Stomach (tissue), 8 donors: ENCODE measurements at regions not wholly inside any gene's neighbourhood (a gene's known extent, or its start where the extent isn't known, plus 50 kb on each side); places are given as distances from the start of the nearest gene placed in this dataset.

Experiments used
- DNase-seq, 2 donors: peaks; one replicate each; pipeline versions ENCODE4 v3.0.0 to v3.0.0-alpha.2; 2013 to 2019
- H3K27ac ChIP-seq, 5 donors: fragments of 200-600 bp in 4 of 5; sonication (generic) in 4 of 5; one replicate each; pipeline ENCODE4 v1.5.1; 2013 to 2019; ENCODE audit warnings: mild to moderate bottlenecking in 1 of 5, moderate library complexity in 1 of 5
- H3K27me3 ChIP-seq, 3 donors: fragments of 200-600 bp; sonication (generic); one replicate each; pipeline ENCODE4 v1.5.1; 2017 to 2019; ENCODE audit warnings: mixed run types in 1 of 3
- H3K36me3 ChIP-seq, 4 donors: fragments of 200-600 bp; sonication (generic); 1 replicate in 3 of 4; 2 replicates in 1 of 4; pipeline ENCODE4 v1.5.1; 2016 to 2019
- H3K4me1 ChIP-seq, 4 donors: fragments of 200-600 bp; sonication (generic); one replicate each; pipeline ENCODE4 v1.5.1; 2016 to 2019
- H3K4me3 ChIP-seq, 4 donors: fragments of 200-600 bp; sonication (generic) in 3 of 4; one replicate each; pipeline ENCODE4 v1.5.1; 2016 to 2019; ENCODE audit warnings: mild to moderate bottlenecking in 1 of 4
- H3K9me3 ChIP-seq, 4 donors: fragments of 200-600 bp; sonication (generic); one replicate each; pipeline ENCODE4 v1.5.1; 2016 to 2019
- EP300 ChIP-seq: sonication (generic); formaldehyde crosslinking; IDR thresholded peaks from one replicate; pipeline ENCODE4 v1.6.1; 2017; ENCODE audit warnings: antibody characterized with exemption
- POLR2A ChIP-seq, 4 donors: fragments of 450-650 bp; IDR thresholded peaks; one replicate each; pipeline ENCODE4 v1.6.1; 2016; ENCODE audit warnings: antibody characterized with exemption in 4 of 4, control low read depth in 2 of 4, mild to moderate bottlenecking in 1 of 4, moderate library complexity in 1 of 4
- POLR2AphosphoS5 ChIP-seq, 3 donors: sonication (generic); formaldehyde crosslinking; IDR thresholded peaks; one replicate each; pipeline ENCODE4 v1.6.1; 2016; ENCODE audit warnings: antibody characterized with exemption in 3 of 3
- WGBS, 5 donors: extraction: QIAGEN DNeasy Blood & Tissue Kit in 3 of 5; methylation state at CpG; one replicate each; pipeline versions ENCODE4 v1.1.5 to v1.1.7; 2013 to 2018; 5-methylcytosine and 5-hydroxymethylcytosine counted together
- intact Hi-C: fragments of 100-400 bp; cut with DNase I; formaldehyde crosslinking; loops from one replicate; pipeline ENCODE4 v1.15.1; 2023; ENCODE audit warnings: low total_unique reads
- TF ChIP-seq, protein P1 (sequence below), 7 experiments: fragments of 450-650 bp in 4 of 7; fragments of 200-600 bp in 3 of 7; sonication (generic) in 3 of 7; IDR thresholded peaks; one replicate each; pipeline ENCODE4 v1.5.1; 2016 to 2019; ENCODE audit warnings: antibody characterized with exemption in 7 of 7, control low read depth in 2 of 7, mild to moderate bottlenecking in 1 of 7
- donor health status: healthy with polysubstance abuse.
- donor health status: Bipolar disorder and iron deficiency.
- donor health status: healthy.

DNA sequence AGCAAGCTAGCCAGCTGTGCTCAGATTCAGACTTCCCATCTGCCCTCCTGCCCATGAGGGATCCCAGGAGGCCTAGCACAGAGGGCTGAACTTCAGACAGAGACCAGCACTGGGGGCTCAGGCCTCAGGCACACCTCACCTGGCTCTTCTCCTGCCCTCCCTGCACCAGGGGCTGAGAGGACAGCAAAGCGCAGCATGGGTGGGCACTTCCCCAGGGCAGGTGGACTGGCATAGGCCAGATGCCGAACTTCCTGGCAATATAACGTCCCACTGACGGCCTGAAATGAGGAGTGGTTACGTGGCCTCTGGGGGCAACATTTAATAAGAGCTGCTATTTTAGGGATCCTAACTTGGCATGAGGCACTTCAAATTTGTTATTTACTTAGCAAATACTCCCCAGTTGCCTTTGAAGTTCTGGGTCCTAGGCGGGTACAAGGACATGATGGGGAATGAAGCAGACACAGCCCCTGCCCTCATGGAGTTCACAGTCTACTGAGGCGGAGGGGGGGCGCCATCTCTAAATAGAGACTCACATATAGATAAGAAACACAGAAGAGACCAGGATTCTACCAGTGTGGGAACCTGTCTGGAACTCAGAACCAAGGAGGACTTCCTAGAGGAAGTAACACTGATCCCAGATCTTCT, 101.8 kb upstream of the ZMIZ1 start:
- DNase-seq = no peak
- H3K27me3 ChIP-seq = no peaks in the 10 kb centered on the region
- 81 to 90% (median 88%) methylated on average over 7 to 8 of the region's 8 CpGs for WGBS, 5 donors
- intact Hi-C loops = no loop called here
- no peaks in the 10 kb centered on the region for H3K9me3 ChIP-seq
- H3K27ac ChIP-seq = peak overlapping the region in 1 of 5 donors; percentile 37
- TF ChIP-seq POLR2A (IDR thresholded peaks at IDR 0.05) (no peak), EP300 (no peak), POLR2AphosphoS5 (IDR thresholded peaks at IDR 0.05) (no peak)
- TF ChIP-seq, protein P1, sequence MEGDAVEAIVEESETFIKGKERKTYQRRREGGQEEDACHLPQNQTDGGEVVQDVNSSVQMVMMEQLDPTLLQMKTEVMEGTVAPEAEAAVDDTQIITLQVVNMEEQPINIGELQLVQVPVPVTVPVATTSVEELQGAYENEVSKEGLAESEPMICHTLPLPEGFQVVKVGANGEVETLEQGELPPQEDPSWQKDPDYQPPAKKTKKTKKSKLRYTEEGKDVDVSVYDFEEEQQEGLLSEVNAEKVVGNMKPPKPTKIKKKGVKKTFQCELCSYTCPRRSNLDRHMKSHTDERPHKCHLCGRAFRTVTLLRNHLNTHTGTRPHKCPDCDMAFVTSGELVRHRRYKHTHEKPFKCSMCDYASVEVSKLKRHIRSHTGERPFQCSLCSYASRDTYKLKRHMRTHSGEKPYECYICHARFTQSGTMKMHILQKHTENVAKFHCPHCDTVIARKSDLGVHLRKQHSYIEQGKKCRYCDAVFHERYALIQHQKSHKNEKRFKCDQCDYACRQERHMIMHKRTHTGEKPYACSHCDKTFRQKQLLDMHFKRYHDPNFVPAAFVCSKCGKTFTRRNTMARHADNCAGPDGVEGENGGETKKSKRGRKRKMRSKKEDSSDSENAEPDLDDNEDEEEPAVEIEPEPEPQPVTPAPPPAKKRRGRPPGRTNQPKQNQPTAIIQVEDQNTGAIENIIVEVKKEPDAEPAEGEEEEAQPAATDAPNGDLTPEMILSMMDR (IDR thresholded peaks at IDR 0.05) = no peak
- no peak overlapping the region for H3K4me3 ChIP-seq
- no peaks in the 10 kb centered on the region for H3K36me3 ChIP-seq
- H3K4me1 ChIP-seq = peaks cover 18 to 44% (median 32%) of the 10 kb centered on the region in 4 donors

DNA sequence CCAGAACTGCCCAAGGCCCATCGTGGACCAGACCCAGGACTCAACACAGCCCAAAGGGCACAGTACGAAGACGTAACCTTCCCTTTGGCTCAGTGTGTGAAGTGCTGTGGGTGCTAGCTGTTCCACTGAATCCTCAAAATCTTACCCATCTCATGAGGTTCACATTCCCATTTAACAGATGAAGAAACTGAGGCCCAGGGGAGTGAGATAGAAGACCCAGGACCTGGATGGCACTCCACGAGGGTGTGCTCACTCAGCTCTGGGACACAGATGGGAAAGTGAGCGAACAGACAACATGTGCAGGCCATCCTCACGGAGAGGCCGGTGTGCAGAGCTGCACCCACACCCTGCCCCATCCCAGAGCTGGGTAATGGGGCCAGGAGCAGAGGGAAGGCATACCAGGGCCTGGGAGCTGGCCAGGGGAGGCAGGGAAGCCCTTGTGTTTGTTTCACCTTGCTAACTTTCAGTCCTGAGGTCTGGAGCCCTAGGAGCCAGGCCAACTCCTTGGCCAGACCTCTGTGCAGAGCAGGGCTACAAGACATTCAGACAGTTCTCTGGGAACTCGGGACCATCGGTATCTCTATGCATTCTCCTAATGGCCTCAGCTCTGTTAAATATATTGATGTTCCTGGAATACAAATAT, 100.3 kb upstream of the ZMIZ1 start:
- Histone ChIP-seq H3K4me3 (no peak overlapping the region), H3K4me1 (peaks cover 32 to 50% (median 40%) of the 10 kb centered on the region in 4 donors), H3K27me3 (no peaks in the 10 kb centered on the region), H3K36me3 (no peaks in the 10 kb centered on the region), H3K9me3 (no peaks in the 10 kb centered on the region), H3K27ac (no peak overlapping the region)
- 91 to 92% (median 91%) methylated on average over 8 to 9 of the region's 9 CpGs for WGBS, 5 donors
- DNase-seq = no peak
- TF ChIP-seq POLR2AphosphoS5 (IDR thresholded peaks at IDR 0.05) (no peak), POLR2A (IDR thresholded peaks at IDR 0.05) (no peak), EP300 (no peak)
- TF ChIP-seq, protein P1 (IDR thresholded peaks at IDR 0.05) = no peak
- intact Hi-C loops = no loop called here

DNA sequence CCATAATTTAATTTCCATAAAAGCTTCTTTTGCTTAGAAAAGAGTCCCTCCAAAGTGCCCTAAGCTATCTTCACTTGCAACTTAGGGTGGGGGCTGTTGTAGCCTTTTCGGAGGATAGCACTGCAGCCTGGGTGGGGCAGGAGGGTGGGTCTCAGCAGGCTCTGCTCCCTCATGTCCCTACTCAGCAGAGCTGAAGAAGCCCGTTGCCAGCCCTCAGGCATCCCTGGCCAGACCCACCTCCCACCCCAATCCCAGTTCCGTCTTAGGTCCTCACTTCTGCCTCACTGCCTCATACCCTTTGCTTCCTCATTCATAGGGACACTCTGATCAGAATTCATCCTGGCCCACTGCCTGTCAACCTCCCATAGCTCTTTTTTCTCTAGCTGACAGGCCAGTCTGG, 99.8 kb upstream of the ZMIZ1 start:
- no peak overlapping the region for H3K27ac ChIP-seq
- TF ChIP-seq, protein P1 (IDR thresholded peaks at IDR 0.05) = no peak
- TF ChIP-seq EP300 = no peak
- TF ChIP-seq POLR2AphosphoS5 (IDR thresholded peaks at IDR 0.05) = no peak
- TF ChIP-seq POLR2A (IDR thresholded peaks at IDR 0.05) = no peak
- DNase-seq = no peak

DNA sequence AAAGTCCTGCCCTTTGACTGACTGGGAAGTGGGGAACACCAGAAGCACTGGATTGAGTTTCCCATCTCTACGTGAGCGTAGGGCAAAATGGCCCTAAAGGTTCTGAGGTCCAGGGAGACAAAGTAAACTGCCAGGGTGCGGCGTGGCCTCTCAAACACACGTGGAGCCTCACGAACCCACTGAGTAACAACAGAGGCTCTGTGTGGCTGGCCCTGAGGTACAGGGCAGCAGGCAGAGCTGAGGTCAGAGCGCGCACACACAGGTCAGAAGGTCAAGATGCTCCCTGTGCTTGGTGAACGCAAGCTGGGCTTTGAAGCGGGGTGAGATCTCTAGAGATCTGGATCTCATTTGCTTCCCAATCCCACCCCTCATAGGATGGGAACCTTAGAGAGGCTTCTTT, 99.0 kb upstream of the ZMIZ1 start:
- Histone ChIP-seq H3K27me3 (no peaks in the 10 kb centered on the region), H3K4me1 (peaks cover 34 to 51% (median 41%) of the 10 kb centered on the region in 4 donors), H3K36me3 (no peaks in the 10 kb centered on the region), H3K4me3 (no peak overlapping the region), H3K27ac (no peak overlapping the region), H3K9me3 (no peaks in the 10 kb centered on the region)
- TF ChIP-seq POLR2AphosphoS5 (IDR thresholded peaks at IDR 0.05) (no peak), POLR2A (IDR thresholded peaks at IDR 0.05) (no peak), EP300 (no peak)
- TF ChIP-seq, protein P1 (IDR thresholded peaks at IDR 0.05) = no peak
- intact Hi-C loops = no loop called here
- 89 to 92% (median 91%) methylated on average over 10 of the region's 10 CpGs for WGBS, 5 donors
- DNase-seq = no peak

More for the DNA sequence above, 99.8 kb upstream of the ZMIZ1 start:
- H3K4me3 ChIP-seq = no peak overlapping the region
- H3K4me1 ChIP-seq = peaks cover 31 to 49% (median 38%) of the 10 kb centered on the region in 4 donors
- H3K9me3 ChIP-seq = no peaks in the 10 kb centered on the region
- intact Hi-C loops = no loop called here
- 75 to 92% (median 83%) methylated on average over 3 of the region's 3 CpGs for WGBS, 5 donors
- no peaks in the 10 kb centered on the region for H3K36me3 ChIP-seq
- H3K27me3 ChIP-seq = no peaks in the 10 kb centered on the region
